NCI-H128 (cell line): ENCODE measurements at regions not wholly inside any gene's neighbourhood (a gene's known extent, or its start where the extent isn't known, plus 50 kb on each side); places are given as distances from the start of the nearest gene placed in this dataset.

ENCODE experiments used
- DNase-seq: peaks from one replicate; lab custom pipeline; 2025; ENCODE audit not compliant: unreplicated experiment; lab: John Stamatoyannopoulos, UW

- no peak for DNase-seq
These were observed 314.6 kb upstream of the STT3B start for GRCh38 chr3:31218082-31218481.

GRCh38 chr3:31219131-31219843, 313.4 kb upstream of the STT3B start:
- DNase-seq: no peak

- no peak for DNase-seq
These were observed 312.3 kb upstream of the STT3B start for GRCh38 chr3:31220431-31220830.

- DNase-seq: no peak
These were observed 309.4 kb upstream of the STT3B start for GRCh38 chr3:31223278-31223677.

- no peak for DNase-seq
These were observed 307.8 kb upstream of the STT3B start for GRCh38 chr3:31224936-31225335.

GRCh38 chr3:31225923-31226322, 306.8 kb upstream of the STT3B start:
- no peak for DNase-seq

- DNase-seq: no peak
These were observed 306.4 kb upstream of the STT3B start for GRCh38 chr3:31226346-31226745.

- DNase-seq: no peak
These were observed 305.6 kb upstream of the STT3B start for GRCh38 chr3:31227131-31227562.

- no peak for DNase-seq
These were observed 302.1 kb upstream of the STT3B start for GRCh38 chr3:31230425-31231223.

- DNase-seq: no peak
These were observed 300.4 kb upstream of the STT3B start for GRCh38 chr3:31232055-31233025.

- no peak for DNase-seq
These were observed 298.6 kb upstream of the STT3B start for GRCh38 chr3:31234145-31234544.

- no peak for DNase-seq
These were observed 297.5 kb upstream of the STT3B start for GRCh38 chr3:31235062-31235700.

GRCh38 chr3:31237887-31238286, 294.8 kb upstream of the STT3B start:
- no peak for DNase-seq

GRCh38 chr3:31240013-31240412, 292.7 kb upstream of the STT3B start:
- no peak for DNase-seq

GRCh38 chr3:31240466-31240865, 292.3 kb upstream of the STT3B start:
- DNase-seq: no peak

GRCh38 chr3:31240874-31241273, 291.9 kb upstream of the STT3B start:
- no peak for DNase-seq

GRCh38 chr3:31241533-31241932, 291.2 kb upstream of the STT3B start:
- no peak for DNase-seq

- DNase-seq: no peak
These were observed 290.4 kb upstream of the STT3B start for GRCh38 chr3:31242026-31242960.

GRCh38 chr3:31244929-31245817, 287.6 kb upstream of the STT3B start:
- no peak for DNase-seq
